GM18505 (cell line): ENCODE measurements at regions not wholly inside any gene's neighbourhood (a gene's known extent, or its start where the extent isn't known, plus 50 kb on each side); places are given as distances from the start of the nearest gene placed in this dataset.

Experiments used
- ATAC-seq: cut with Tn5 transposase; IDR thresholded peaks from one replicate; pipeline ENCODE4 v1.9.1; 2021; ENCODE audit not compliant: unreplicated experiment
- POLR2A ChIP-seq: IDR thresholded peaks from 4 replicates; pipeline ENCODE4 v1.6.1; 2011; ENCODE audit warnings: borderline replicate concordance; ENCODE audit not compliant: insufficient read depth, insufficient read length; ENCODE audit errors: extremely low read depth

DNA sequence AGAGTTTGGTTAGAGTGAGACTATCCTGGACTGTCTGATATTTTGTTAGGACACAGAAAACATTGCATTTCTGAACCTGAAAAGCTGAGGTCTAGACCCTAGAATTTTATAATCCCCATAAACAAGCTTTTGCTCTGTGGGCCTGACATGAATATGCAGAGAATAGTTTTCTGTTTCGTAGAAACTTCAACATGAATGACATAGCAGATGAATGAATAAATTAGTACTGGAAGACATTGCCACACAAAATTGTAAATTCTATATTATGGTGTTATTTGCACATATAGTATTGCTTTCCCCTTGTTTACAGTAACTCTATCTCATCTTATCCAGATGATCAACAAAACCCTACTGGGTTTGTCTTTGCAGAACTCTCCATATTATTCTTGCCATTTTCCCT lies 54.9 kb upstream of the MAML3 start:
- TF ChIP-seq POLR2A: no peak
- no peak for ATAC-seq
